ENCODE measurements at regions not wholly inside any gene's neighbourhood (a gene's known extent, or its start where the extent isn't known, plus 50 kb on each side); places are given as distances from the start of the nearest gene placed in this dataset.

GRCh38 chr13:78228211-78228610 lies 309.6 kb upstream of the EDNRB start:
- Histone ChIP-seq H3K27ac (no peak overlapping the region), H3K9me3 (no peaks in the 10 kb centered on the region), H3K36me3 (no peaks in the 10 kb centered on the region), H3K4me3 (no peak overlapping the region), H3K4me1 (no peaks in the 10 kb centered on the region), H3K27me3 (no peaks in the 10 kb centered on the region)
- WGBS = 81% methylated on average over 1 of the region's 1 CpG
- TF ChIP-seq POLR2AphosphoS5 (IDR thresholded peaks at IDR 0.05) (no peak), EP300 (IDR thresholded peaks at IDR 0.05) (no peak)
- TF ChIP-seq, protein P1, sequence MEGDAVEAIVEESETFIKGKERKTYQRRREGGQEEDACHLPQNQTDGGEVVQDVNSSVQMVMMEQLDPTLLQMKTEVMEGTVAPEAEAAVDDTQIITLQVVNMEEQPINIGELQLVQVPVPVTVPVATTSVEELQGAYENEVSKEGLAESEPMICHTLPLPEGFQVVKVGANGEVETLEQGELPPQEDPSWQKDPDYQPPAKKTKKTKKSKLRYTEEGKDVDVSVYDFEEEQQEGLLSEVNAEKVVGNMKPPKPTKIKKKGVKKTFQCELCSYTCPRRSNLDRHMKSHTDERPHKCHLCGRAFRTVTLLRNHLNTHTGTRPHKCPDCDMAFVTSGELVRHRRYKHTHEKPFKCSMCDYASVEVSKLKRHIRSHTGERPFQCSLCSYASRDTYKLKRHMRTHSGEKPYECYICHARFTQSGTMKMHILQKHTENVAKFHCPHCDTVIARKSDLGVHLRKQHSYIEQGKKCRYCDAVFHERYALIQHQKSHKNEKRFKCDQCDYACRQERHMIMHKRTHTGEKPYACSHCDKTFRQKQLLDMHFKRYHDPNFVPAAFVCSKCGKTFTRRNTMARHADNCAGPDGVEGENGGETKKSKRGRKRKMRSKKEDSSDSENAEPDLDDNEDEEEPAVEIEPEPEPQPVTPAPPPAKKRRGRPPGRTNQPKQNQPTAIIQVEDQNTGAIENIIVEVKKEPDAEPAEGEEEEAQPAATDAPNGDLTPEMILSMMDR (IDR thresholded peaks at IDR 0.05) = no peak
- DNase-seq (ENCODE audit: low spot score in 2 of 2) = no peak

GRCh38 chr13:78227709-78228108 lies 309.1 kb upstream of the EDNRB start:
- H3K9me3 ChIP-seq = no peaks in the 10 kb centered on the region
- no peak overlapping the region for H3K27ac ChIP-seq
- H3K27me3 ChIP-seq = no peaks in the 10 kb centered on the region
- no peaks in the 10 kb centered on the region for H3K4me1 ChIP-seq
- no peak for TF ChIP-seq EP300 (IDR thresholded peaks at IDR 0.05)
- WGBS = 87% methylated on average over 3 of the region's 3 CpGs
- no peaks in the 10 kb centered on the region for H3K36me3 ChIP-seq
- no peak overlapping the region for H3K4me3 ChIP-seq
- DNase-seq (ENCODE audit: low spot score in 2 of 2) = no peak

DNA sequence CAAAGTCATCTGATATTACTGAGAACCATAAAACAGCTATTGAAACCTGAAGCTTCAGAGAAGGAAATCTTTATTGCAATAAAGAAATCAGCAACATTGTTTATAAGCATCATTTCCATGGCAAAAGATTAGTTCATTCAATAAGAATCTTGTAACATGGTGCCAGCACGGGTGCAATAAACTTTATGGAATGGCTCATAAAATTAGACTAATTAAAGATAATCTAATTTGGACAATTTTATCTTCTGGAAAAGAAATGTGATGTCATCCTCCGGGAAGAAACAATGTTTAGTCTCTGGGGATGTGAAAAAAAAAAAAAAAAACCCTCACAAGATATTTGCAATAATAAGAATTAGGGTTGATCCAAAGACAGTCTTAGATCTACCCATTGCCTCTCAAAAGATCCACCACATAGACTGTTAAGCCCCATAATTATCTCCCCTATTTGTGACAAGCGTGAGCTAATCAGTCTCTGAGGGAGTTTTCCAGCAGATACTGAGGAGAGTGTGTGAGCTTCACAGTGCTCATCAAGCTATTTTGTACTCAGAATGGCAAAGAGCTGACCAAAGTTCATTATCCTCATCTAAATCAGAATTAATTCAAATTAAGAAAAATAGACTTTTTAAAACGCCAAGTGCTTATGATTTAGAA lies 297.0 kb upstream of the EDNRB start:
- Histone ChIP-seq H3K36me3 (no peaks in the 10 kb centered on the region), H3K27ac (no peak overlapping the region), H3K9me3 (no peaks in the 10 kb centered on the region), H3K4me1 (no peaks in the 10 kb centered on the region), H3K27me3 (no peaks in the 10 kb centered on the region), H3K4me3 (no peak overlapping the region)
- WGBS = 74% methylated on average over 4 of the region's 4 CpGs
- TF ChIP-seq POLR2A (IDR thresholded peaks at IDR 0.05) = no peak
- TF ChIP-seq, protein P1 (IDR thresholded peaks at IDR 0.05) = no peak
- TF ChIP-seq EP300 (IDR thresholded peaks at IDR 0.05) = no peak
- TF ChIP-seq POLR2AphosphoS5 (IDR thresholded peaks at IDR 0.05) = no peak
- no peak for DNase-seq (ENCODE audit: low spot score in 2 of 2)

DNA sequence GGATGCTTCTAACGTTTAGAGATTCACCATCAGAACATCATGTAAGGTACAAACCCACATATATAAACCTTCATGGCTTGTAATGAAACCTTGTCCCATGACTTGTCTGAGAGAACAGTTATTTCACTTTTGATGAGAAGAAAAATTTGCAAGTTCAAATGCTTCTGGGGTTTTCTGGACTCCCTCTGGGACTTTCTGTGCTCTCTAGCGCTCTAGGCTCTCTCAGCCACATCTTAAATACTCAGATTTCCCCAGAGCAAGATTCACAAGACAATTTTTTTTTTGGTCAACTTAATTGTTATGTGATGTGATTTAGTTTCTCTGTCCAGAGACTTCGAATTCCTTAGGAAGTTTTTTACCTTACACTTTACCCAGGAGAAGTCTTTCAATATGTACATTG lies 282.8 kb upstream of the EDNRB start:
- no peaks in the 10 kb centered on the region for H3K27me3 ChIP-seq
- TF ChIP-seq POLR2A (IDR thresholded peaks at IDR 0.05) (no peak), POLR2AphosphoS5 (IDR thresholded peaks at IDR 0.05) (no peak), EP300 (IDR thresholded peaks at IDR 0.05) (no peak)
- TF ChIP-seq, protein P1 (IDR thresholded peaks at IDR 0.05) = no peak
- H3K27ac ChIP-seq = no peak overlapping the region
- no peaks in the 10 kb centered on the region for H3K36me3 ChIP-seq
- no peak overlapping the region for H3K4me3 ChIP-seq
- H3K4me1 ChIP-seq = no peaks in the 10 kb centered on the region
- 68% methylated on average over 3 of the region's 3 CpGs for WGBS
- no peaks in the 10 kb centered on the region for H3K9me3 ChIP-seq
- DNase-seq (ENCODE audit: low spot score in 2 of 2) = no peak

GRCh38 chr13:78198821-78199220 lies 280.2 kb upstream of the EDNRB start:
- H3K4me1 ChIP-seq = no peaks in the 10 kb centered on the region
- TF ChIP-seq POLR2A (IDR thresholded peaks at IDR 0.05) (no peak), EP300 (IDR thresholded peaks at IDR 0.05) (no peak), POLR2AphosphoS5 (IDR thresholded peaks at IDR 0.05) (no peak)
- TF ChIP-seq, protein P1 (IDR thresholded peaks at IDR 0.05) = no peak
- no peaks in the 10 kb centered on the region for H3K27me3 ChIP-seq
- no peak overlapping the region for H3K4me3 ChIP-seq
- no peak for DNase-seq (ENCODE audit: low spot score in 2 of 2)
- 74% methylated on average over 3 of the region's 3 CpGs for WGBS
- H3K27ac ChIP-seq = no peak overlapping the region
- H3K9me3 ChIP-seq = no peaks in the 10 kb centered on the region
- no peaks in the 10 kb centered on the region for H3K36me3 ChIP-seq

- 80% methylated on average over 1 of the region's 1 CpG for WGBS
- Histone ChIP-seq H3K27ac (no peak overlapping the region), H3K4me3 (no peak overlapping the region), H3K36me3 (no peaks in the 10 kb centered on the region), H3K4me1 (no peaks in the 10 kb centered on the region), H3K27me3 (no peaks in the 10 kb centered on the region), H3K9me3 (no peaks in the 10 kb centered on the region)
- no peak for TF ChIP-seq POLR2AphosphoS5 (IDR thresholded peaks at IDR 0.05)
- TF ChIP-seq EP300 (IDR thresholded peaks at IDR 0.05) = no peak
- no peak for TF ChIP-seq POLR2A (IDR thresholded peaks at IDR 0.05)
- TF ChIP-seq, protein P1 (IDR thresholded peaks at IDR 0.05) = no peak
- DNase-seq (ENCODE audit: low spot score in 2 of 2) = no peak
Measured at GRCh38 chr13:78198419-78198818, 279.8 kb upstream of the EDNRB start.
